HUES6 (cell line): ENCODE measurements at regions not wholly inside any gene's neighbourhood (a gene's known extent, or its start where the extent isn't known, plus 50 kb on each side); places are given as distances from the start of the nearest gene placed in this dataset.
"Not testable (repeated sequence)": the region's sequence is repeated elsewhere in the genome, so short reads cannot be mapped to it uniquely, and the experiment has no call there.

ENCODE experiments used
- H3K27ac ChIP-seq: 2 replicates; pipeline ENCODE4 v1.7.0; 2013; ENCODE audit warnings: low read depth, mild to moderate bottlenecking, low read length, inconsistent platforms
- H3K27me3 ChIP-seq: 2 replicates; pipeline ENCODE4 v1.6.1; 2013; ENCODE audit warnings: low read length; ENCODE audit not compliant: control insufficient read depth, insufficient read depth
- H3K36me3 ChIP-seq: 2 replicates; pipeline ENCODE4 v1.6.1; 2013; ENCODE audit warnings: low read length; ENCODE audit not compliant: control insufficient read depth, insufficient read depth
- H3K4me1 ChIP-seq: 2 replicates; pipeline ENCODE4 v1.6.1; 2013; ENCODE audit warnings: low read length; ENCODE audit not compliant: control insufficient read depth, insufficient read depth
- H3K4me3 ChIP-seq: 2 replicates; pipeline ENCODE4 v1.5.1; 2013; ENCODE audit warnings: low read depth, low read length
- H3K9ac ChIP-seq: one replicate; pipeline ENCODE4 v1.6.1; 2013; ENCODE audit warnings: mild to moderate bottlenecking, low read length
- H3K9me3 ChIP-seq: 2 replicates; pipeline ENCODE4 v1.6.1; 2013; ENCODE audit warnings: low read depth, low read length; ENCODE audit not compliant: control insufficient read depth, insufficient read depth

GRCh38 chr5:90338712-90339372 lies 70.7 kb downstream of the CETN3 start:
- no peaks in the 10 kb centered on the region for H3K36me3 ChIP-seq
- no peaks in the 10 kb centered on the region for H3K27me3 ChIP-seq
- H3K27ac ChIP-seq: no peak overlapping the region
- H3K9me3 ChIP-seq: no peaks in the 10 kb centered on the region
- H3K4me1 ChIP-seq: no peaks in the 10 kb centered on the region
- no peak overlapping the region for H3K4me3 ChIP-seq
- no peak overlapping the region for H3K9ac ChIP-seq

- Histone ChIP-seq H3K27me3 (no peaks in the 10 kb centered on the region), H3K4me1 (no peaks in the 10 kb centered on the region), H3K36me3 (no peaks in the 10 kb centered on the region), H3K4me3 (no peak overlapping the region), H3K9ac (no peak overlapping the region), H3K27ac (no peak overlapping the region), H3K9me3 (no peaks in the 10 kb centered on the region)
These were observed 72.0 kb downstream of the CETN3 start for GRCh38 chr5:90337449-90338052.

GRCh38 chr5:90336752-90337151 lies 72.8 kb downstream of the CETN3 start:
- no peak overlapping the region for H3K4me3 ChIP-seq
- H3K9me3 ChIP-seq: no peaks in the 10 kb centered on the region
- H3K4me1 ChIP-seq: no peaks in the 10 kb centered on the region
- H3K27me3 ChIP-seq: no peaks in the 10 kb centered on the region
- H3K9ac ChIP-seq: no peak overlapping the region
- no peak overlapping the region for H3K27ac ChIP-seq
- H3K36me3 ChIP-seq: no peaks in the 10 kb centered on the region

- no peak overlapping the region for H3K9ac ChIP-seq
- H3K36me3 ChIP-seq: no peaks in the 10 kb centered on the region
- no peak overlapping the region for H3K27ac ChIP-seq
- H3K4me3 ChIP-seq: no peak overlapping the region
- no peaks in the 10 kb centered on the region for H3K9me3 ChIP-seq
- no peaks in the 10 kb centered on the region for H3K27me3 ChIP-seq
- no peaks in the 10 kb centered on the region for H3K4me1 ChIP-seq
These were observed 74.8 kb downstream of the CETN3 start for GRCh38 chr5:90334741-90335140.

- no peak overlapping the region for H3K4me3 ChIP-seq
- no peaks in the 10 kb centered on the region for H3K4me1 ChIP-seq
- H3K36me3 ChIP-seq: no peaks in the 10 kb centered on the region
- H3K9ac ChIP-seq: no peak overlapping the region
- no peak overlapping the region for H3K27ac ChIP-seq
- H3K27me3 ChIP-seq: no peaks in the 10 kb centered on the region
- H3K9me3 ChIP-seq: no peaks in the 10 kb centered on the region
These were observed 79.6 kb downstream of the CETN3 start for GRCh38 chr5:90329911-90330310.

GRCh38 chr5:90326995-90327394 lies 82.6 kb downstream of the CETN3 start:
- Histone ChIP-seq H3K9me3 (no peaks in the 10 kb centered on the region), H3K36me3 (no peaks in the 10 kb centered on the region), H3K4me3 (no peak overlapping the region), H3K4me1 (no peaks in the 10 kb centered on the region), H3K27me3 (no peaks in the 10 kb centered on the region), H3K27ac (no peak overlapping the region), H3K9ac (no peak overlapping the region)

GRCh38 chr5:90325093-90325492 lies 84.5 kb downstream of the CETN3 start:
- Histone ChIP-seq H3K27ac (no peak overlapping the region), H3K4me3 (no peak overlapping the region), H3K27me3 (no peaks in the 10 kb centered on the region), H3K36me3 (no peaks in the 10 kb centered on the region), H3K9me3 (peaks cover 5% of the 10 kb centered on the region; the same call in 1 of the 2 replicates), H3K4me1 (no peaks in the 10 kb centered on the region), H3K9ac (no peak overlapping the region)

GRCh38 chr5:90320348-90320747 lies 89.2 kb downstream of the CETN3 start:
- not testable (repeated sequence) for H3K4me3 ChIP-seq, H3K36me3 ChIP-seq, H3K27me3 ChIP-seq, H3K27ac ChIP-seq, H3K9me3 ChIP-seq, H3K9ac ChIP-seq, H3K4me1 ChIP-seq

- Histone ChIP-seq H3K36me3 (no peaks in the 10 kb centered on the region), H3K27ac (no peak overlapping the region), H3K27me3 (no peaks in the 10 kb centered on the region), H3K9ac (no peak overlapping the region), H3K9me3 (no peaks in the 10 kb centered on the region), H3K4me1 (no peaks in the 10 kb centered on the region), H3K4me3 (no peak overlapping the region)
These were observed 97.5 kb downstream of the CETN3 start for GRCh38 chr5:90312027-90312426.

GRCh38 chr5:90311401-90311800 lies 98.2 kb downstream of the CETN3 start:
- no peak overlapping the region for H3K27ac ChIP-seq
- no peak overlapping the region for H3K9ac ChIP-seq
- H3K9me3 ChIP-seq: no peaks in the 10 kb centered on the region
- no peaks in the 10 kb centered on the region for H3K36me3 ChIP-seq
- H3K27me3 ChIP-seq: no peaks in the 10 kb centered on the region
- no peak overlapping the region for H3K4me3 ChIP-seq
- no peaks in the 10 kb centered on the region for H3K4me1 ChIP-seq

GRCh38 chr5:90308787-90309585 lies 100.6 kb downstream of the CETN3 start:
- Histone ChIP-seq H3K27me3 (no peaks in the 10 kb centered on the region), H3K36me3 (no peaks in the 10 kb centered on the region), H3K4me1 (peaks cover 14% of the 10 kb centered on the region; the same call in 1 of the 2 replicates), H3K4me3 (no peak overlapping the region), H3K27ac (no peak overlapping the region), H3K9ac (no peak overlapping the region), H3K9me3 (no peaks in the 10 kb centered on the region)
